SK-N-SH treated with all-trans-retinoic acid at 6 μM for 48 hours (cell line): ENCODE measurements at regions not wholly inside any gene's neighbourhood (a gene's known extent, or its start where the extent isn't known, plus 50 kb on each side); places are given as distances from the start of the nearest gene placed in this dataset.

Experiments used
- ATAC-seq: fragments of 200-7000 bp; cut with Tn5 transposase; 3 replicates; pipeline ENCODE4 v1.9.1; 2020; ENCODE audit warnings: mild to moderate bottlenecking, moderate library complexity
- ARNTL ChIP-seq: fragments of 450-650 bp; formaldehyde crosslinking; IDR thresholded peaks from 2 replicates; pipeline ENCODE4 v1.5.0; 2020; ENCODE audit warnings: low read depth, mild to moderate bottlenecking, moderate library complexity, borderline replicate concordance
- BACH2 ChIP-seq: fragments of 250-450 bp; sonication (Bioruptor Pico); IDR thresholded peaks from 2 replicates; pipeline ENCODE4 v1.9.0; 2021; ENCODE audit warnings: mild to moderate bottlenecking, borderline replicate concordance
- CSDC2 ChIP-seq: fragments of 250-450 bp; sonication (Bioruptor Pico); IDR thresholded peaks from 2 replicates; pipeline ENCODE4 v1.5.0; 2020; ENCODE audit warnings: mild to moderate bottlenecking, moderate library complexity
- ESRRG ChIP-seq: fragments of 250-450 bp; sonication (Bioruptor Pico); IDR thresholded peaks from 2 replicates; pipeline ENCODE4 v1.6.1; 2021; ENCODE audit warnings: mild to moderate bottlenecking
- GLIS3 ChIP-seq: fragments of 250-450 bp; sonication (Bioruptor Pico); IDR thresholded peaks from 2 replicates; pipeline ENCODE4 v1.5.0; 2020; ENCODE audit warnings: mild to moderate bottlenecking, moderate library complexity
- ISL1 ChIP-seq: fragments of 250-450 bp; sonication (Bioruptor Pico); IDR thresholded peaks from 2 replicates; pipeline ENCODE4 v2.1.2; 2022; ENCODE audit warnings: mild to moderate bottlenecking, moderate library complexity
- OSR1 ChIP-seq: fragments of 250-450 bp; sonication (Bioruptor Pico); IDR thresholded peaks from 2 replicates; pipeline ENCODE4 v1.8.0; 2022; ENCODE audit warnings: moderate library complexity, mild to moderate bottlenecking, inconsistent platforms
- PPARA ChIP-seq: fragments of 250-450 bp; sonication (Bioruptor Pico); IDR thresholded peaks from 2 replicates; pipeline ENCODE4 v1.5.0; 2020; ENCODE audit warnings: mild to moderate bottlenecking, borderline replicate concordance
- RARB ChIP-seq: fragments of 250-450 bp; sonication (Bioruptor Pico); IDR thresholded peaks from 2 replicates; pipeline ENCODE4 v1.8.0; 2021; ENCODE audit warnings: mild to moderate bottlenecking, moderate library complexity
- TCF4 ChIP-seq: fragments of 250-450 bp; sonication (Bioruptor Pico); IDR thresholded peaks from 2 replicates; pipeline ENCODE4 v1.8.0; 2021; ENCODE audit warnings: mild to moderate bottlenecking, moderate library complexity, borderline replicate concordance
- TOX ChIP-seq: fragments of 250-450 bp; sonication (Bioruptor Pico); IDR thresholded peaks from 2 replicates; pipeline ENCODE4 v1.8.0; 2021; ENCODE audit warnings: mild to moderate bottlenecking, moderate library complexity, borderline replicate concordance
- TSHZ2 ChIP-seq: fragments of 250-450 bp; sonication (Bioruptor Pico); IDR thresholded peaks from 2 replicates; pipeline ENCODE4 v1.5.0; 2020; ENCODE audit warnings: mild to moderate bottlenecking, moderate library complexity
- ZC3H10 ChIP-seq: fragments of 250-450 bp; sonication (Bioruptor Pico); IDR thresholded peaks from 2 replicates; pipeline ENCODE4 v1.5.1; 2021; ENCODE audit warnings: mild to moderate bottlenecking, moderate library complexity
- ZFP3 ChIP-seq: fragments of 250-450 bp; sonication (Bioruptor Pico); IDR thresholded peaks from 2 replicates; pipeline ENCODE4 v1.5.0; 2020; ENCODE audit warnings: mild to moderate bottlenecking, moderate library complexity
- ZFP30 ChIP-seq: fragments of 450-650 bp; formaldehyde crosslinking; IDR thresholded peaks from 2 replicates; pipeline ENCODE4 v1.5.0; 2022; ENCODE audit warnings: mild to moderate bottlenecking, moderate library complexity
- ZNF565 ChIP-seq: fragments of 450-650 bp; formaldehyde crosslinking; conservative IDR thresholded peaks from 2 replicates; pipeline ENCODE4 v1.5.0; 2020; ENCODE audit warnings: low read depth, mild to moderate bottlenecking, moderate library complexity
- ZNF70 ChIP-seq: fragments of 450-650 bp; formaldehyde crosslinking; IDR thresholded peaks from 2 replicates; pipeline ENCODE4 v1.5.0; 2020; ENCODE audit warnings: mild to moderate bottlenecking, moderate library complexity
- ZNF8 ChIP-seq: fragments of 450-650 bp; formaldehyde crosslinking; IDR thresholded peaks from 2 replicates; pipeline ENCODE4 v1.5.0; 2020; ENCODE audit warnings: mild to moderate bottlenecking, moderate library complexity
- TF ChIP-seq, protein P1 (sequence below): fragments of 250-450 bp; sonication (Bioruptor Pico); IDR thresholded peaks from 2 replicates; pipeline ENCODE4 v1.5.1; 2020; ENCODE audit warnings: low read depth, mild to moderate bottlenecking, moderate library complexity
- TF ChIP-seq, protein P2 (sequence below): fragments of 250-450 bp; sonication (Bioruptor Pico); IDR thresholded peaks from 2 replicates; pipeline ENCODE4 v1.5.1; 2021; ENCODE audit warnings: mild to moderate bottlenecking, moderate library complexity
- TF ChIP-seq, protein P3 (sequence below): fragments of 250-450 bp; sonication (Bioruptor Pico); IDR thresholded peaks from 2 replicates; pipeline ENCODE4 v1.8.0; 2021; ENCODE audit warnings: low read depth, mild to moderate bottlenecking, moderate library complexity, borderline replicate concordance
- TF ChIP-seq, protein P4 (sequence below): fragments of 250-450 bp; sonication (Bioruptor Pico); IDR thresholded peaks from 2 replicates; pipeline ENCODE4 v1.8.0; 2020; ENCODE audit warnings: mild to moderate bottlenecking, moderate library complexity, borderline replicate concordance

DNA sequence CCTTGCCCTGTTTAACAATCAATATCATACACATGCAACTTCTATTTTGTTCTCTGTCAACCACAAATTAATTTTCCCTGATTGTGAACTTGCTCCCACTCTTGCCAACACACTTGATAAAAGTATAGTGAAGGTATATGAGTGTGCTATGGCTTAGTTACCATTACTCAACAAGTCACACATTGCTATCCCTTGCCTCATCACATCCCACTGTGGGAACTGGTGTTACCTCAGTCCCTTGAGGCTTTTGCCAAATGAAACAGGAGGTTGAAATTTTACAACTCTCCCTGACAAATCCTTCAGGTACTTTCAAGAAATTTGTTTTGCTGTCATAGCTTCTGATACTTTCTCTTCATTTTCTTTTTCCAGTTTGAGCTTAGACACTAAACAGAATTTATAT, 472.5 kb upstream of the SEMA3D start:
- TF ChIP-seq ESRRG (CRISPR knock-in tag) (no peak), GLIS3 (CRISPR knock-in tag) (no peak), OSR1 (CRISPR knock-in tag) (no peak), CSDC2 (no peak), ZNF8 (CRISPR knock-in tag) (no peak)
- TF ChIP-seq, protein P1, sequence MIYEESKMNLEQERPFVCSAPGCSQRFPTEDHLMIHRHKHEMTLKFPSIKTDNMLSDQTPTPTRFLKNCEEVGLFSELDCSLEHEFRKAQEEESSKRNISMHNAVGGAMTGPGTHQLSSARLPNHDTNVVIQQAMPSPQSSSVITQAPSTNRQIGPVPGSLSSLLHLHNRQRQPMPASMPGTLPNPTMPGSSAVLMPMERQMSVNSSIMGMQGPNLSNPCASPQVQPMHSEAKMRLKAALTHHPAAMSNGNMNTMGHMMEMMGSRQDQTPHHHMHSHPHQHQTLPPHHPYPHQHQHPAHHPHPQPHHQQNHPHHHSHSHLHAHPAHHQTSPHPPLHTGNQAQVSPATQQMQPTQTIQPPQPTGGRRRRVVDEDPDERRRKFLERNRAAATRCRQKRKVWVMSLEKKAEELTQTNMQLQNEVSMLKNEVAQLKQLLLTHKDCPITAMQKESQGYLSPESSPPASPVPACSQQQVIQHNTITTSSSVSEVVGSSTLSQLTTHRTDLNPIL (CRISPR knock-in tag) = no peak
- TF ChIP-seq, protein P2, sequence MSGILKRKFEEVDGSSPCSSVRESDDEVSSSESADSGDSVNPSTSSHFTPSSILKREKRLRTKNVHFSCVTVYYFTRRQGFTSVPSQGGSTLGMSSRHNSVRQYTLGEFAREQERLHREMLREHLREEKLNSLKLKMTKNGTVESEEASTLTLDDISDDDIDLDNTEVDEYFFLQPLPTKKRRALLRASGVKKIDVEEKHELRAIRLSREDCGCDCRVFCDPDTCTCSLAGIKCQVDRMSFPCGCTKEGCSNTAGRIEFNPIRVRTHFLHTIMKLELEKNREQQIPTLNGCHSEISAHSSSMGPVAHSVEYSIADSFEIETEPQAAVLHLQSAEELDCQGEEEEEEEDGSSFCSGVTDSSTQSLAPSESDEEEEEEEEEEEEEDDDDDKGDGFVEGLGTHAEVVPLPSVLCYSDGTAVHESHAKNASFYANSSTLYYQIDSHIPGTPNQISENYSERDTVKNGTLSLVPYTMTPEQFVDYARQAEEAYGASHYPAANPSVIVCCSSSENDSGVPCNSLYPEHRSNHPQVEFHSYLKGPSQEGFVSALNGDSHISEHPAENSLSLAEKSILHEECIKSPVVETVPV (CRISPR knock-in tag) = no peak

GRCh38 chr7:85655252-85655651, 468.4 kb upstream of the SEMA3D start:
- ATAC-seq = peak; percentile 86
- TF ChIP-seq ARNTL (CRISPR knock-in tag) = no peak
- peak; percentile 81 for TF ChIP-seq ISL1

More for the DNA sequence above, 472.5 kb upstream of the SEMA3D start:
- ATAC-seq = no peak

DNA sequence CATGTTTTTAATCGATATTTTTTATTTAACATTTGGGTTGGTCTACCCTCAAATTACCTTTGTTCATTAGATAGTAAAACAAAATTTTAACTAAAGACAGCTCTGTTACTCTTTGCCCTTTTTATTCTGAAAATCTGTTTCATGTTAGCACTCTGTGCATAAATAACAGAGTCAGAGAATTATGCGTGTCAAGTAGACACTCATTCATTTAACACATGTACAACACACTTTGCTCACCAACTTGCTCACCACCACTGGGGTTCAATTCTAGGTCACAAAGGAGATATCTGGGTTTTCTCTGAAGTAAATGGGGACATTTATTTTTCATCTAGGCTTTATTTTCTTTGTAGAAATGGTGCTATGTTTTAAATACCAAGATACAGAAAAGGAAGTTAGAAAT, 457.4 kb upstream of the SEMA3D start:
- TF ChIP-seq ZNF70 (CRISPR knock-in tag) (no peak), ZNF565 (CRISPR knock-in tag) (no peak), ARNTL (CRISPR knock-in tag) (no peak), TCF4 (CRISPR knock-in tag) (no peak), ZFP3 (no peak)
- ATAC-seq = no peak

- TF ChIP-seq, protein P3, sequence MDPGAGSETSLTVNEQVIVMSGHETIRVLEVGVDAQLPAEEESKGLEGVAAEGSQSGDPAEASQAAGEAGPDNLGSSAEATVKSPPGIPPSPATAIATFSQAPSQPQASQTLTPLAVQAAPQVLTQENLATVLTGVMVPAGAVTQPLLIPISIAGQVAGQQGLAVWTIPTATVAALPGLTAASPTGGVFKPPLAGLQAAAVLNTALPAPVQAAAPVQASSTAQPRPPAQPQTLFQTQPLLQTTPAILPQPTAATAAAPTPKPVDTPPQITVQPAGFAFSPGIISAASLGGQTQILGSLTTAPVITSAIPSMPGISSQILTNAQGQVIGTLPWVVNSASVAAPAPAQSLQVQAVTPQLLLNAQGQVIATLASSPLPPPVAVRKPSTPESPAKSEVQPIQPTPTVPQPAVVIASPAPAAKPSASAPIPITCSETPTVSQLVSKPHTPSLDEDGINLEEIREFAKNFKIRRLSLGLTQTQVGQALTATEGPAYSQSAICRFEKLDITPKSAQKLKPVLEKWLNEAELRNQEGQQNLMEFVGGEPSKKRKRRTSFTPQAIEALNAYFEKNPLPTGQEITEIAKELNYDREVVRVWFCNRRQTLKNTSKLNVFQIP (CRISPR knock-in tag) = no peak
- no peak for TF ChIP-seq TOX (CRISPR knock-in tag)
- TF ChIP-seq PPARA (CRISPR knock-in tag) = no peak
- no peak for TF ChIP-seq ZC3H10 (CRISPR knock-in tag)
- TF ChIP-seq TCF4 (CRISPR knock-in tag) = no peak
- TF ChIP-seq RARB (CRISPR knock-in tag) = no peak
- TF ChIP-seq BACH2 = no peak
- no peak for TF ChIP-seq ESRRG (CRISPR knock-in tag)
- TF ChIP-seq TSHZ2 = no peak
- TF ChIP-seq, protein P4, sequence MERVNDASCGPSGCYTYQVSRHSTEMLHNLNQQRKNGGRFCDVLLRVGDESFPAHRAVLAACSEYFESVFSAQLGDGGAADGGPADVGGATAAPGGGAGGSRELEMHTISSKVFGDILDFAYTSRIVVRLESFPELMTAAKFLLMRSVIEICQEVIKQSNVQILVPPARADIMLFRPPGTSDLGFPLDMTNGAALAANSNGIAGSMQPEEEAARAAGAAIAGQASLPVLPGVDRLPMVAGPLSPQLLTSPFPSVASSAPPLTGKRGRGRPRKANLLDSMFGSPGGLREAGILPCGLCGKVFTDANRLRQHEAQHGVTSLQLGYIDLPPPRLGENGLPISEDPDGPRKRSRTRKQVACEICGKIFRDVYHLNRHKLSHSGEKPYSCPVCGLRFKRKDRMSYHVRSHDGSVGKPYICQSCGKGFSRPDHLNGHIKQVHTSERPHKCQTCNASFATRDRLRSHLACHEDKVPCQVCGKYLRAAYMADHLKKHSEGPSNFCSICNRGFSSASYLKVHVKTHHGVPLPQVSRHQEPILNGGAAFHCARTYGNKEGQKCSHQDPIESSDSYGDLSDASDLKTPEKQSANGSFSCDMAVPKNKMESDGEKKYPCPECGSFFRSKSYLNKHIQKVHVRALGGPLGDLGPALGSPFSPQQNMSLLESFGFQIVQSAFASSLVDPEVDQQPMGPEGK = no peak
- no peak for TF ChIP-seq ZNF8 (CRISPR knock-in tag)
- no peak for TF ChIP-seq GLIS3 (CRISPR knock-in tag)
- no peak for TF ChIP-seq CSDC2
- no peak for TF ChIP-seq ARNTL (CRISPR knock-in tag)
- TF ChIP-seq ZFP30 (CRISPR knock-in tag) = no peak
- no peak for TF ChIP-seq ZNF70 (CRISPR knock-in tag)
- no peak for TF ChIP-seq OSR1 (CRISPR knock-in tag)
- TF ChIP-seq ZFP3 = no peak
- TF ChIP-seq, protein P1 (CRISPR knock-in tag) = no peak
- ATAC-seq = no peak
These were observed 454.5 kb upstream of the SEMA3D start for GRCh38 chr7:85641331-85641730.
